DND-41 (cell line): ENCODE measurements at regions not wholly inside any gene's neighbourhood (a gene's known extent, or its start where the extent isn't known, plus 50 kb on each side); places are given as distances from the start of the nearest gene placed in this dataset.

Source experiments
- ATAC-seq: fragments of 200-7000 bp; cut with Tn5 transposase; 3 replicates; pipeline ENCODE4 v1.9.1; 2021; ENCODE audit warnings: low read depth; ENCODE audit not compliant: insufficient read depth
- DNase-seq: peaks from one replicate; pipeline ENCODE4 v3.0.0-alpha.2; 2020
- H2AFZ ChIP-seq: 2 replicates; pipeline ENCODE4 v1.6.0; 2012; ENCODE audit warnings: low read depth, low read length
- H3K27ac ChIP-seq: 2 replicates; pipeline ENCODE4 v1.5.1; 2012; ENCODE audit warnings: low read length, inconsistent platforms
- H3K27me3 ChIP-seq: fragments of 200-600 bp; sonication (generic); 2 replicates; pipeline ENCODE4 v1.6.0; 2012; ENCODE audit warnings: low read length, mild to moderate bottlenecking, inconsistent platforms; ENCODE audit not compliant: insufficient read depth, poor library complexity
- H3K36me3 ChIP-seq: 2 replicates; pipeline ENCODE4 v1.5.1; 2012; ENCODE audit warnings: low read length, inconsistent platforms; ENCODE audit not compliant: insufficient read depth
- H3K4me1 ChIP-seq: 2 replicates; pipeline ENCODE4 v1.5.1; 2012; ENCODE audit warnings: mild to moderate bottlenecking, low read length; ENCODE audit not compliant: insufficient read depth
- H3K4me2 ChIP-seq: 2 replicates; pipeline ENCODE4 v1.6.0; 2012; ENCODE audit warnings: mild to moderate bottlenecking, moderate library complexity, low read length, inconsistent platforms; ENCODE audit not compliant: insufficient read depth
- H3K4me3 ChIP-seq, 2 experiments: fragments of 200-600 bp in 1 of 2; shearing (Covaris generic) in 1 of 2; 2 replicates each; pipeline ENCODE4 v1.5.1; 2012 to 2016; ENCODE audit warnings: inconsistent platforms in 2 of 2, low read length in 2 of 2, mild to moderate bottlenecking in 2 of 2, low read depth in 1 of 2, moderate library complexity in 1 of 2
- H3K79me2 ChIP-seq: 2 replicates; pipeline ENCODE4 v1.6.0; 2012; ENCODE audit warnings: low read length, inconsistent platforms; ENCODE audit not compliant: insufficient read depth
- H3K9ac ChIP-seq: 2 replicates; pipeline ENCODE4 v1.6.0; 2012; ENCODE audit warnings: low read depth, mild to moderate bottlenecking, inconsistent platforms, low read length, moderate library complexity
- H3K9me3 ChIP-seq: 2 replicates; pipeline ENCODE4 v1.5.1; 2012; ENCODE audit warnings: low read length, moderate library complexity, mild to moderate bottlenecking, inconsistent platforms; ENCODE audit not compliant: insufficient read depth, severe bottlenecking
- H4K20me1 ChIP-seq: 2 replicates; pipeline ENCODE4 v1.6.0; 2012; ENCODE audit warnings: low read length; ENCODE audit not compliant: insufficient read depth
- CTCF ChIP-seq: IDR thresholded peaks from 2 replicates; pipeline ENCODE4 v1.5.1; 2012; ENCODE audit warnings: borderline replicate concordance, low read length, moderate library complexity, mild to moderate bottlenecking; ENCODE audit not compliant: poor library complexity, severe bottlenecking; ENCODE audit errors: extremely low read depth
- EZH2 ChIP-seq: IDR thresholded peaks from 3 replicates; pipeline ENCODE4 v1.6.1; 2012; ENCODE audit warnings: borderline replicate concordance, low read depth, mild to moderate bottlenecking, moderate library complexity, low read length, inconsistent platforms; ENCODE audit not compliant: severe bottlenecking

DNA sequence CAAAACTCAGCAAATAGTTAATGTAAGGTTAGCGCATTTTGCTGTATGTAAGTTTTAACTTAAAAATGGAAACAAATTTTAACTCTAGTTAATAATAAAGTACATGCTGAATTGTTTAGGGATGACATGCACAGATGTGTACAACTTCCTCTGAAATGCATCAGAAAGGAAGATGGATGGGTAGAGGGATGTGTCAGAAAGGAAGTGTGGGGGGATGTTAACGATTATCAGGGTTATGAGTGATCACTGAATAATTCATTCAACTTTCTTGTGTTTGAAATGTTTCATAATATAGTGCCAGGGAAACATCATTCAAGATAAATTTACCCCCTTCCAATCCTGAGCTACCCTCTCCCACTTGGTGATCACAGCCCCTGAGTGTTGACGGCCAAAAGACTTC lies 87.6 kb downstream of the FOXA2 start:
- no peaks in the 10 kb centered on the region for H3K4me1 ChIP-seq
- H3K27me3 ChIP-seq = peaks cover 26% of the 10 kb centered on the region
- no peak for DNase-seq
- no peaks in the 10 kb centered on the region for H3K9me3 ChIP-seq
- no peak overlapping the region for H3K4me3 ChIP-seq
- no peaks in the 10 kb centered on the region for H4K20me1 ChIP-seq
- no peak overlapping the region for H3K4me2 ChIP-seq
- TF ChIP-seq EZH2 = no peak
- TF ChIP-seq CTCF = no peak
- H3K79me2 ChIP-seq = no peaks in the 10 kb centered on the region
- no peak overlapping the region for H2AFZ ChIP-seq
- no peak overlapping the region for H3K27ac ChIP-seq
- H3K9ac ChIP-seq = no peak overlapping the region
- no peaks in the 10 kb centered on the region for H3K36me3 ChIP-seq
- no peak for ATAC-seq

DNA sequence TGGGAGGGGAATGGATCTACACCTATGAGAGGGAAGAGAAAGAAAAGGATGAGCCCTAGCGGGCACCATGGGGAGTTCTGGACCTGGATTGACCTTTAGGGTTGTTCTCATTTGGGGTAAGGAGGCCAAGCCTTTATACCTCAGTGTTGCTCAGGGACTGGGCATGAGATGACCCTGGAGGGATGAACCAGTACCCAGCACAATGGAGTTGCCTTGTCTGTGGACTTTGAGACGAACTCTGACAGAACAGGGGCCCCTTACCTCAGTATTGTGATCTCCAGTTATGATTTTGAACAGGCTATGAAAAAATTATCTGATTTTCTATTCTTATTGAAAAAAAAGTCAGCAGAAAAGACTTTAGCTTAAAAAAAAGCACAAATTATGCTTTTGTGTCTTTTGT lies 88.6 kb downstream of the FOXA2 start:
- Histone ChIP-seq H2AFZ (no peak overlapping the region), H3K9ac (no peak overlapping the region), H3K4me1 (no peaks in the 10 kb centered on the region), H3K79me2 (no peaks in the 10 kb centered on the region), H3K27me3 (peaks cover 22% of the 10 kb centered on the region), H3K4me2 (no peak overlapping the region), H3K36me3 (no peaks in the 10 kb centered on the region), H4K20me1 (no peaks in the 10 kb centered on the region), H3K4me3 (no peak overlapping the region), H3K27ac (no peak overlapping the region), H3K9me3 (no peaks in the 10 kb centered on the region)
- DNase-seq (no peak), ATAC-seq (no peak)
- TF ChIP-seq EZH2 (no peak), CTCF (no peak)

- H3K9me3 ChIP-seq = no peaks in the 10 kb centered on the region
- H4K20me1 ChIP-seq = no peaks in the 10 kb centered on the region
- TF ChIP-seq CTCF (no peak), EZH2 (no peak)
- no peak overlapping the region for H2AFZ ChIP-seq
- H3K4me1 ChIP-seq = no peaks in the 10 kb centered on the region
- H3K9ac ChIP-seq = no peak overlapping the region
- no peak overlapping the region for H3K27ac ChIP-seq
- no peaks in the 10 kb centered on the region for H3K79me2 ChIP-seq
- no peak overlapping the region for H3K4me3 ChIP-seq
- H3K27me3 ChIP-seq = peaks cover 22% of the 10 kb centered on the region
- H3K4me2 ChIP-seq = no peak overlapping the region
- no peak for DNase-seq
- H3K36me3 ChIP-seq = no peaks in the 10 kb centered on the region
- ATAC-seq = no peak
These were observed 89.2 kb downstream of the FOXA2 start for GRCh38 chr20:22495172-22495571.

DNA sequence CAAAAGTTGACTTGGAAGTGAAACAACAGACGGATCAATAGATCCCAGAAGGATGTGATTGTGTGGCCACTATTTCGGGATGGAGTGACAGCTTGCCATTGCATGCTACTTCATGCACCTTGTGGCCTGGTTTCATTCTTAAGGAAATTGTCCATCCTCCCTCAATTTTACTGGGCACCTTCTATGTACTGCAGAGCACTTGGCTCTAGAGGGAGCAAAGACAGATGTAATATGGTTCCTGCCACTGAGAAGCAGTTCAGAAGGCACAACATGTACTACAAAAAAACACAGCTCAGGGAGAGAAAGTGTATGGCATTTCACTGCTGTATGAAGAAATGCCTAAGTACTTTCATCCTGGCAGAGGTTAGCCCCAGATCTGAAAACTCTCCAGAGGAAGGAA lies 91.9 kb downstream of the FOXA2 start:
- no peaks in the 10 kb centered on the region for H3K36me3 ChIP-seq
- H4K20me1 ChIP-seq = no peaks in the 10 kb centered on the region
- no peak for DNase-seq
- no peaks in the 10 kb centered on the region for H3K4me1 ChIP-seq
- H3K27ac ChIP-seq = no peak overlapping the region
- TF ChIP-seq EZH2 = no peak
- no peak overlapping the region for H2AFZ ChIP-seq
- no peak overlapping the region for H3K9ac ChIP-seq
- no peaks in the 10 kb centered on the region for H3K79me2 ChIP-seq
- H3K4me2 ChIP-seq = no peak overlapping the region
- ATAC-seq = no peak
- no peak overlapping the region for H3K4me3 ChIP-seq
- H3K27me3 ChIP-seq = peaks cover 28% of the 10 kb centered on the region
- H3K9me3 ChIP-seq = no peaks in the 10 kb centered on the region
